ENCODE measurements at regions not wholly inside any gene's neighbourhood (a gene's known extent, or its start where the extent isn't known, plus 50 kb on each side); places are given as distances from the start of the nearest gene placed in this dataset.

DNA sequence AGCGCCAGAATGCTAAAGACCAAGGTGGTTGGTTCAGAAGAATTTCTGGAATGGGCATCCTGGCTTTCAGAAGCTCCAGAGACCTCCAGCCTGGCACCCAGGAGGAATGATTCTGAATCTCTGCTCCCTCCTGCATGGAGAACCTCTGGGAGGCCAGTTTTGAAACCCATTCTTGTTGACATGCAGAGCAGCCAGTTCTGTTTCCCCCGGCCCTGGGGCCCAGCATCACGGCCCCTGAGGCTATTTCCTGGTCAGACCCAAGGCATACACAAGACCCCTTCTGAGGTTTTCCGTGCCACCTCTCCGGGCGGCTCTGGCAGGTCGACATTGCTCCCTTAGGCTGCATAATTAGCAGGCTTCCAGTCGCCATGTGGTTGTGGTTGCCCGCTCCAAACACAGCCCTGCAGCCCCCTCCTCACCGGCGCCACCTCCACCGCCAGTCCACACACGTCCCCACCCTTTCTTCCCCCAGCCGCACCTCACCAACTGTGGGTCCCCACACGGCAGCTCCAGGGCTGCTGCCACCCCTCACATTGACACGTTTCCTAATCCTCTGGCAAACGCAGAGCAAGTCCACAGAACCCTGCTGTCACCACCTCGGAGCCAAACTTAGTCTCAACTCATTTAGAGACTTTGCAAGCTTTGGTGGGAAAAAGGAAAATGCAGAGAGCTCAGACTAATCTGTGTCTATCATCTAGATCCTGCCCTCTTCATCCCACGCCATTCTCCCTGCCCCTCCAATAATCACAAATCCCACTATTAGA lies 367.1 kb downstream of the SOX9 start:
- DNase-seq (ENCODE audit: low spot score), result no peak
- H3K27me3 ChIP-seq, result no peaks in the 10 kb centered on the region
- no peaks in the 10 kb centered on the region for H3K4me1 ChIP-seq
- H3K36me3 ChIP-seq, result no peaks in the 10 kb centered on the region
- peaks cover 0 to 6% of the 10 kb centered on the region in 2 donors for H3K9me3 ChIP-seq
- TF ChIP-seq, protein P1, sequence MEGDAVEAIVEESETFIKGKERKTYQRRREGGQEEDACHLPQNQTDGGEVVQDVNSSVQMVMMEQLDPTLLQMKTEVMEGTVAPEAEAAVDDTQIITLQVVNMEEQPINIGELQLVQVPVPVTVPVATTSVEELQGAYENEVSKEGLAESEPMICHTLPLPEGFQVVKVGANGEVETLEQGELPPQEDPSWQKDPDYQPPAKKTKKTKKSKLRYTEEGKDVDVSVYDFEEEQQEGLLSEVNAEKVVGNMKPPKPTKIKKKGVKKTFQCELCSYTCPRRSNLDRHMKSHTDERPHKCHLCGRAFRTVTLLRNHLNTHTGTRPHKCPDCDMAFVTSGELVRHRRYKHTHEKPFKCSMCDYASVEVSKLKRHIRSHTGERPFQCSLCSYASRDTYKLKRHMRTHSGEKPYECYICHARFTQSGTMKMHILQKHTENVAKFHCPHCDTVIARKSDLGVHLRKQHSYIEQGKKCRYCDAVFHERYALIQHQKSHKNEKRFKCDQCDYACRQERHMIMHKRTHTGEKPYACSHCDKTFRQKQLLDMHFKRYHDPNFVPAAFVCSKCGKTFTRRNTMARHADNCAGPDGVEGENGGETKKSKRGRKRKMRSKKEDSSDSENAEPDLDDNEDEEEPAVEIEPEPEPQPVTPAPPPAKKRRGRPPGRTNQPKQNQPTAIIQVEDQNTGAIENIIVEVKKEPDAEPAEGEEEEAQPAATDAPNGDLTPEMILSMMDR (IDR thresholded peaks at IDR 0.05), result no peak
- H3K27ac ChIP-seq, result no peak overlapping the region
- H3K4me3 ChIP-seq, result no peak overlapping the region

DNA sequence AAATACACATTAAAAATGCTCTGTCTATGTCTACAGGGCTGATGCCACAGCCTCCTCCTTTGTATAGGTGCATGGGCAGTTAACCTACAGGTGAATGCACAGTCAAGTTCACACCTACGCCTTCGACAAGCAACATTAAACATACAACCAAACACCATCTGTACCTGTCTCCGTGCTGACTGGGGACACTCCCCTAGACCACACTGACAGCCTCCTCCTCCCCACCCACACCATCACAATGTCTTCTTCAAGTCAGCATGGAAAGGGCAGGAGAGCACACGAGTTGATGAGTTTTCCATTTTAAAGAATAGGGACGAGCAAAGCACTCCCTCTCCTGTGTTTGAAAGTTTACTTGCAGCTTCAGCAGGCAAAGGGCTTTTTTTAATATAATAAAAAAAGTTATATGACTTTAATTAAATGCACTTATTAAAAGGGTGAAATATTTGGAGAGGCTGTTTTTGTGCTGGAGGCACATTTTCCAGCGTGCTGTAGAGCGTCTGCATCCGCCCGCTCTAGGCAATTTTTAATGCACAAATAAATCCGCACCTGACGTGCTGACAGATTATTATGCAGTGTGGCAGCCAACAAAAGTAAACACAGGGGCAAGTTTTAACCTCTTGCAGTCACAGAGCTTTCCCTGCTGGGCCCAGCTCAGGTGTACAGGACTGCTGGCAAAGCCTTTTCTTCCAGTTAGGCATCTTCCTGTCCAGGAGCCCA lies 367.9 kb downstream of the SOX9 start:
- no peak overlapping the region for H3K4me3 ChIP-seq
- H3K27ac ChIP-seq, result no peak overlapping the region
- no peaks in the 10 kb centered on the region for H3K4me1 ChIP-seq
- H3K27me3 ChIP-seq, result no peaks in the 10 kb centered on the region
- TF ChIP-seq, protein P1 (IDR thresholded peaks at IDR 0.05), result no peak
- peaks cover 0 to 6% of the 10 kb centered on the region in 2 donors for H3K9me3 ChIP-seq
- H3K36me3 ChIP-seq, result no peaks in the 10 kb centered on the region
- DNase-seq (ENCODE audit: low spot score), result no peak

DNA sequence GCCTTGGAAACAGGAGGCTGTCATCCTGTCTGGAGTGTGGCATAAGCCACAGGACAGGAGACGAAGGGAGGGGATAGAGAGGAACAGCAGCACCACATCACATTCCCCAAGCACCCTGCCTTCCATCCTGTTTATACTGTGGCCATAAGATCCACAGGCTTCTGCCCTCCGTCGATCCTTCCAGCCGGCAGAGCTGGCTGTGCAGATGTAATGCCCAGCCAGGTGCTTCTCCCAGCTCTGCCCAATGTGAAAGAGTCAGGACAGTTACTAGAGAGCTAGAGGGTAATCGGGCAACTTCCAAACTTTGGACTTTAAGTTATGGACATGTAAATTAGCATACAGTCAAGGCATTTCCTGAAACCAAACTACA lies 368.4 kb downstream of the SOX9 start:
- Histone ChIP-seq H3K27me3 (no peaks in the 10 kb centered on the region), H3K4me3 (no peak overlapping the region), H3K27ac (no peak overlapping the region), H3K4me1 (no peaks in the 10 kb centered on the region), H3K36me3 (no peaks in the 10 kb centered on the region), H3K9me3 (peaks cover 0 to 6% of the 10 kb centered on the region in 2 donors)
- no peak for DNase-seq (ENCODE audit: low spot score)
- TF ChIP-seq, protein P1 (IDR thresholded peaks at IDR 0.05), result no peak

DNA sequence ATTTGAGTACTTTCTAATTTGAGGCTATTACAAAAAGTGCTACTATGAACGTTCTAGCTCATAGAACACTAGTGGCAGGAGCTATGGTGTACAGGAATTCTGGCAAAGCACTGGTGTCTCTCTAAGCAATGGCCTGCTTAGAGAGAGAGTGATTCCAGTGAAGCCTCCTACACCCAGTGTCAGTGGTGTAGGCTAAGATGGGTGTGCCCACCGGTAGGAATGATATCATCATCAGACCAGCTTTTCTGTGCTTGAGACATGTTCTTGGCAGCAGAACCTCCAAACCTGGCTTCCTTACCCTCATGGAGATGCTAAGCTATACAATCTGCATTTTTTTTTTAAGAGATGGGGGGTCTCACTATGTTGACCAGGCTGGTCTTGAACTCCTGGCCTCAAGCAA lies 370.3 kb downstream of the SOX9 start:
- H3K27me3 ChIP-seq, result no peaks in the 10 kb centered on the region
- DNase-seq (ENCODE audit: low spot score), result no peak
- H3K27ac ChIP-seq, result no peak overlapping the region
- TF ChIP-seq, protein P1 (IDR thresholded peaks at IDR 0.05), result no peak
- H3K36me3 ChIP-seq, result no peaks in the 10 kb centered on the region
- no peaks in the 10 kb centered on the region for H3K4me1 ChIP-seq
- H3K4me3 ChIP-seq, result no peak overlapping the region
- peaks cover 0 to 6% of the 10 kb centered on the region in 2 donors for H3K9me3 ChIP-seq

DNA sequence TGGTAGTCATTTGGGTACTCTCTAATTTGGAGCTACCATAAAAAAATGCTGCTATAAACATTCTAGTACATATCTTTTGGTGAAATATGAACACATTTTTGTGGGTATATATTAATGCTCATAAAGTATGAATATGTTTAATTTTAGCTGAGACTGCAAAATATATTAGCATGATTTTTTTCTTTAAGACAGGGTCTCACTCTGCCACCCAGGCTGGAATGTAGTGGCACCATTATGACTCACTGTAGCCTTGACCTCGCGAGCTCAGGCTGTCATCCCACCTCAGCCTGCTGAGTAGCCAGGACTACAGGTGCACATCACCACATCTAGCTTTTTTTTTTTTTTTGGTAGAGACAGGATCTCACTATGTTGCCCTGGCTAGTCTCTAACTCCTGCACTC lies 371.7 kb downstream of the SOX9 start:
- no peaks in the 10 kb centered on the region for H3K36me3 ChIP-seq
- H3K9me3 ChIP-seq, result peaks cover 0 to 6% of the 10 kb centered on the region in 2 donors
- TF ChIP-seq, protein P1 (IDR thresholded peaks at IDR 0.05), result no peak
- no peak overlapping the region for H3K27ac ChIP-seq
- no peaks in the 10 kb centered on the region for H3K4me1 ChIP-seq
- DNase-seq (ENCODE audit: low spot score), result no peak
- H3K27me3 ChIP-seq, result no peaks in the 10 kb centered on the region
- no peak overlapping the region for H3K4me3 ChIP-seq
